K562 (cell line): ENCODE measurements at regions not wholly inside any gene's neighbourhood (a gene's known extent, or its start where the extent isn't known, plus 50 kb on each side); places are given as distances from the start of the nearest gene placed in this dataset.

ENCODE experiments used
- ATAC-seq: fragments of 200-7000 bp; cut with Tn5 transposase; 3 replicates; pipeline ENCODE4 v1.9.1; 2020; ENCODE audit warnings: moderate library complexity
- BruUV-seq: library from RNA; stranded (reverse); fragments of 400-500 nt; replicated peaks from 2 replicates; lab custom pipeline; 2021; lab: Mats Ljungman, UMichigan
- CTCF ChIA-PET: fragments of 300-600 bp; formaldehyde crosslinking; extraction: SDS; loops from one replicate; lab custom pipeline; 2021; ENCODE audit warnings: low intra/inter-chr PET ratio; lab: Yijun Ruan, JAX
- POLR2A ChIA-PET: fragments of 300-600, 350-650 bp; sonication (Branson Sonifier 250); formaldehyde crosslinking; extraction: SDS; loops from one replicate; lab custom pipeline; 2021; ENCODE audit warnings: antibody characterized with exemption, inconsistent platforms; lab: Yijun Ruan, JAX
- DNase-seq, 4 experiments: peaks; one replicate each; pipeline versions ENCODE4 v3.0.0 to v3.0.0-alpha.2; 2011 to 2018; ENCODE audit warnings: low spot score in 3 of 4, mixed read lengths in 3 of 4; ENCODE audit errors: extremely low read depth in 1 of 4
- FAIRE-seq: peaks from 2 replicates; lab custom pipeline; 2011; peaks lifted over from hg19 to GRCh38; lab: Jason Lieb, UNC
- H2AFZ ChIP-seq: 2 replicates; pipeline ENCODE4 v1.6.0; 2011; ENCODE audit warnings: low read depth, low read length, control low read depth, inconsistent platforms
- H3K27ac ChIP-seq: fragments of 200-600 bp; 3 replicates; pipeline ENCODE4 v1.8.0; 2011; ENCODE audit warnings: low read depth, mild to moderate bottlenecking, control low read depth, inconsistent platforms, low read length, moderate library complexity, mixed read lengths; ENCODE audit errors: extremely low read depth
- H3K27me3 ChIP-seq, 2 experiments: fragments of 300-600 bp in 1 of 2; 2 replicates in 1 of 2; 3 replicates in 1 of 2; pipeline versions ENCODE4 v1.6.0 to v1.8.0; 2011; ENCODE audit warnings: inconsistent platforms in 2 of 2, low read length in 2 of 2, mild to moderate bottlenecking in 1 of 2, mixed read lengths in 1 of 2, moderate library complexity in 1 of 2; ENCODE audit not compliant: control insufficient read depth in 2 of 2, insufficient read depth in 2 of 2
- H3K36me3 ChIP-seq: fragments of 300-600 bp; 3 replicates; pipeline ENCODE4 v1.8.0; 2011; ENCODE audit warnings: mild to moderate bottlenecking, low read length, inconsistent platforms; ENCODE audit not compliant: control insufficient read depth, insufficient read depth
- H3K4me1 ChIP-seq, 2 experiments: fragments of 200-600 bp in 1 of 2; replicated peaks in 1 of 2; 2 replicates in 1 of 2; 3 replicates in 1 of 2; pipeline versions ENCODE4 v1.5.1 to v1.8.0; 2011; ENCODE audit warnings: inconsistent platforms in 2 of 2, low read length in 2 of 2, mild to moderate bottlenecking in 1 of 2, mixed read lengths in 1 of 2, moderate library complexity in 1 of 2; ENCODE audit not compliant: control insufficient read depth in 2 of 2, insufficient read depth in 2 of 2
- H3K4me2 ChIP-seq: 2 replicates; pipeline ENCODE4 v1.6.1; 2011; ENCODE audit warnings: low read length, control low read depth, inconsistent platforms, mixed read lengths; ENCODE audit not compliant: insufficient read depth
- H3K4me3 ChIP-seq: fragments of 200-600 bp; sonication (generic), shearing (Covaris generic); 2 replicates; pipeline ENCODE4 v1.5.1; 2016; ENCODE audit warnings: control low read depth, inconsistent platforms
- H3K79me2 ChIP-seq: fragments of 200-600 bp; 3 replicates; pipeline ENCODE4 v1.8.0; 2011; ENCODE audit warnings: low read length, inconsistent platforms; ENCODE audit not compliant: control insufficient read depth, insufficient read depth
- H3K9ac ChIP-seq, 2 experiments: 2 replicates each; pipeline versions ENCODE4 v1.6.0 to v1.6.1; 2011; ENCODE audit warnings: low read depth in 2 of 2, low read length in 2 of 2, control low read depth in 1 of 2, inconsistent platforms in 1 of 2, mild to moderate bottlenecking in 1 of 2, mixed read lengths in 1 of 2; ENCODE audit not compliant: insufficient read depth in 1 of 2
- H3K9me1 ChIP-seq: one replicate; pipeline ENCODE4 v1.6.0; 2011; ENCODE audit warnings: inconsistent platforms, mild to moderate bottlenecking, low read length, moderate library complexity; ENCODE audit not compliant: control insufficient read depth, insufficient read depth
- H3K9me3 ChIP-seq: replicated peaks from 2 replicates; pipeline ENCODE4 v1.5.1; 2011; ENCODE audit warnings: low read depth, low read length, inconsistent platforms; ENCODE audit not compliant: control insufficient read depth, insufficient read depth
- H4K20me1 ChIP-seq: replicated peaks from 2 replicates; pipeline ENCODE4 v1.6.1; 2011; ENCODE audit warnings: low read length, inconsistent platforms, mixed read lengths; ENCODE audit not compliant: control insufficient read depth, insufficient read depth
- CCNT2 ChIP-seq: IDR thresholded peaks from 2 replicates; pipeline ENCODE4 v1.6.1; 2011; ENCODE audit warnings: borderline replicate concordance, low read depth, mild to moderate bottlenecking, moderate library complexity, mixed read lengths, low read length; ENCODE audit not compliant: insufficient read length; ENCODE audit errors: extremely low read depth
- CREB5 ChIP-seq: fragments of 250-450 bp; sonication (Bioruptor Pico); IDR thresholded peaks from 2 replicates; pipeline ENCODE4 v1.5.0; 2020; ENCODE audit warnings: mild to moderate bottlenecking
- PATZ1 ChIP-seq: fragments of 250-450 bp; sonication (Bioruptor Pico); IDR thresholded peaks from 2 replicates; pipeline ENCODE4 v1.5.0; 2020; ENCODE audit warnings: mild to moderate bottlenecking, borderline replicate concordance
- STAT5B ChIP-seq: fragments of 250-450 bp; sonication (Bioruptor Pico); IDR thresholded peaks from 2 replicates; pipeline ENCODE4 v1.8.0; 2021; ENCODE audit warnings: mild to moderate bottlenecking, inconsistent platforms
- THAP12 ChIP-seq: fragments of 250-450 bp; sonication (Bioruptor Pico); IDR thresholded peaks from 2 replicates; pipeline ENCODE4 v1.9.0; 2021; ENCODE audit warnings: mild to moderate bottlenecking, inconsistent platforms
- ZNF408 ChIP-seq: fragments of 250-450 bp; sonication (Bioruptor Pico); IDR thresholded peaks from 2 replicates; pipeline ENCODE4 v1.4.0; 2020; ENCODE audit warnings: low read depth, mild to moderate bottlenecking, moderate library complexity
- WGBS: fragments of 100-300 bp; shearing (Covaris generic); methylation state at CpG from one replicate; pipeline ENCODE4 v1.1.6; 2016; ENCODE audit warnings: low coverage, mixed read lengths; ENCODE audit not compliant: insufficient coverage; ENCODE audit errors: missing lambda C conversion rate; 5-methylcytosine and 5-hydroxymethylcytosine counted together
- in situ Hi-C: fragments of 300-500 bp; cut with MboI; formaldehyde crosslinking; loops from 4 replicates; pipeline ENCODE4 v1.15.0; 2018; ENCODE audit warnings: inconsistent platforms, mixed read lengths
- intact Hi-C: fragments of 100-400 bp; cut with micrococcal nuclease; formaldehyde crosslinking; loops from 2 replicates; pipeline ENCODE4 v1.14.2; 2022
- TF ChIP-seq, protein P1 (sequence below): sonication (generic); formaldehyde crosslinking; IDR thresholded peaks from 2 replicates; pipeline ENCODE4 v1.4.0; 2020; ENCODE audit warnings: mild to moderate bottlenecking, missing genetic modification reagents

DNA sequence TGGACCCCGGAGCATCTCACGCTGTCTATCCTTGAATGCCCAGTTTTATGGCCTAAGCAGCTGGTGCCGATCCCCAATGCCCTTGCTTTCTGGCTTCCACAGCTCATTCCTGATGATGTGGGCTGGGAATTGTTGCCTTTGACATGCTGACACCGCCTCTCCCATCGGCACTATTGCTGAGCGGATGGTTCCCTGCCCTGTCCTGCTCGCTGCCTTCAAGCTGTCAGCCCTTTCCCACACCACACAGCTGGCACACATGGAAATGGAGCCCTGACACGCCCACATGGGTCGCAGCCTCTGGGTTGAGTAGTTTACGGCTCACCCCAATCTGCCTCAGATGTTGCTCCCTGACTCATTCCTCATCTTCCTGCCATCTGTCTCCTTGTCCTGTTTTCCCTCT, 110.2 kb upstream of the SESN3 start:
- Histone ChIP-seq H4K20me1 (no peaks in the 10 kb centered on the region), H2AFZ (no peak overlapping the region), H3K4me1 (peaks cover 0 to 7% of the 10 kb centered on the region in 2 experiments; a peak in 2 of 5 replicates), H3K79me2 (no peaks in the 10 kb centered on the region), H3K36me3 (no peaks in the 10 kb centered on the region), H3K27ac (no peak overlapping the region), H3K4me3 (no peak overlapping the region), H3K27me3 (peaks cover 2 to 7% of the 10 kb centered on the region in 2 experiments; a peak in 3 of 5 replicates), H3K9me1 (no peaks in the 10 kb centered on the region), H3K9ac (no peak overlapping the region), H3K9me3 (no peaks in the 10 kb centered on the region), H3K4me2 (no peak overlapping the region)
- ChIA-PET POLR2A (interaction anchor here (0.6 to 1.0 kb wide), 2 partner anchors 12 to 18 kb away, joined by 3 to 4 read pairs; no protein-coding TSS in a partner anchor), CTCF (no interaction called here)
- FAIRE-seq = no peak
- no peak for ATAC-seq
- no peak for DNase-seq
- WGBS = 8% methylated on average over 10 of the region's 10 CpGs
- BruUV-seq = no TSS peak
- in situ Hi-C loops = no loop called here
- TF ChIP-seq THAP12 = no peak
- no peak for TF ChIP-seq CCNT2
- no peak for TF ChIP-seq PATZ1 (CRISPR knock-in tag)
- TF ChIP-seq, protein P1, sequence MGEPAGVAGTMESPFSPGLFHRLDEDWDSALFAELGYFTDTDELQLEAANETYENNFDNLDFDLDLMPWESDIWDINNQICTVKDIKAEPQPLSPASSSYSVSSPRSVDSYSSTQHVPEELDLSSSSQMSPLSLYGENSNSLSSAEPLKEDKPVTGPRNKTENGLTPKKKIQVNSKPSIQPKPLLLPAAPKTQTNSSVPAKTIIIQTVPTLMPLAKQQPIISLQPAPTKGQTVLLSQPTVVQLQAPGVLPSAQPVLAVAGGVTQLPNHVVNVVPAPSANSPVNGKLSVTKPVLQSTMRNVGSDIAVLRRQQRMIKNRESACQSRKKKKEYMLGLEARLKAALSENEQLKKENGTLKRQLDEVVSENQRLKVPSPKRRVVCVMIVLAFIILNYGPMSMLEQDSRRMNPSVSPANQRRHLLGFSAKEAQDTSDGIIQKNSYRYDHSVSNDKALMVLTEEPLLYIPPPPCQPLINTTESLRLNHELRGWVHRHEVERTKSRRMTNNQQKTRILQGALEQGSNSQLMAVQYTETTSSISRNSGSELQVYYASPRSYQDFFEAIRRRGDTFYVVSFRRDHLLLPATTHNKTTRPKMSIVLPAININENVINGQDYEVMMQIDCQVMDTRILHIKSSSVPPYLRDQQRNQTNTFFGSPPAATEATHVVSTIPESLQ (CRISPR knock-in tag) = no peak
- no peak for TF ChIP-seq STAT5B (CRISPR knock-in tag)
- TF ChIP-seq ZNF408 (CRISPR knock-in tag) = no peak
- TF ChIP-seq CREB5 (CRISPR knock-in tag) = no peak
- intact Hi-C loops = no loop called here
